Mesenchymal stem cell (in vitro differentiated cells and primary cell): ENCODE measurements at regions not wholly inside any gene's neighbourhood (a gene's known extent, or its start where the extent isn't known, plus 50 kb on each side); places are given as distances from the start of the nearest gene placed in this dataset.

Experiments used
- DNase-seq: peaks from one replicate; pipeline ENCODE4 v3.0.0-alpha.2; 2013
- H2AFZ ChIP-seq: one replicate; pipeline ENCODE4 v1.6.1; 2013; ENCODE audit warnings: low read depth, mild to moderate bottlenecking, control low read depth, inconsistent platforms, low read length, moderate library complexity
- H2AK5ac ChIP-seq: 2 replicates; pipeline ENCODE4 v1.6.1; 2013; ENCODE audit warnings: low read length, moderate library complexity, mild to moderate bottlenecking, inconsistent platforms; ENCODE audit not compliant: severe bottlenecking
- H2BK120ac ChIP-seq: one replicate; pipeline ENCODE4 v1.6.1; 2013; ENCODE audit warnings: low read depth, mild to moderate bottlenecking, inconsistent platforms, low read length, moderate library complexity
- H2BK12ac ChIP-seq, 2 experiments: one replicate each; pipeline ENCODE4 v1.6.1; 2013; ENCODE audit warnings: inconsistent platforms in 2 of 2, low read length in 2 of 2, mild to moderate bottlenecking in 2 of 2, moderate library complexity in 2 of 2, control low read depth in 1 of 2
- H2BK15ac ChIP-seq: one replicate; pipeline ENCODE4 v1.6.1; 2013; ENCODE audit warnings: mild to moderate bottlenecking, low read depth, inconsistent platforms; ENCODE audit not compliant: poor library complexity, severe bottlenecking
- H2BK5ac ChIP-seq: 2 replicates; pipeline ENCODE4 v1.6.1; 2013; ENCODE audit warnings: low read depth, mild to moderate bottlenecking, low read length, control low read depth, inconsistent platforms; ENCODE audit not compliant: poor library complexity, severe bottlenecking
- H3K14ac ChIP-seq, 2 experiments: one replicate each; pipeline ENCODE4 v1.6.1; 2013; ENCODE audit warnings: inconsistent platforms in 2 of 2, low read length in 2 of 2, control low read depth in 1 of 2, mild to moderate bottlenecking in 1 of 2, moderate library complexity in 1 of 2
- H3K18ac ChIP-seq, 2 experiments: one replicate each; pipeline ENCODE4 v1.6.1; 2013; ENCODE audit warnings: inconsistent platforms in 2 of 2, low read length in 2 of 2, control low read depth in 1 of 2, low read depth in 1 of 2, mild to moderate bottlenecking in 1 of 2
- H3K23ac ChIP-seq, 2 experiments: one replicate each; pipeline ENCODE4 v1.6.1; 2013; ENCODE audit warnings: inconsistent platforms in 2 of 2, low read length in 2 of 2, mild to moderate bottlenecking in 2 of 2, moderate library complexity in 2 of 2, control low read depth in 1 of 2
- H3K27ac ChIP-seq: 2 replicates; pipeline ENCODE4 v1.5.1; 2013; ENCODE audit warnings: mild to moderate bottlenecking, moderate library complexity, low read length, control low read depth, inconsistent platforms; ENCODE audit not compliant: poor library complexity, severe bottlenecking
- H3K27me3 ChIP-seq, 2 experiments: 2 replicates each; pipeline versions ENCODE4 v1.6.1 to v1.7.0; 2013; ENCODE audit warnings: low read length in 2 of 2, mild to moderate bottlenecking in 2 of 2, moderate library complexity in 2 of 2, control low read depth in 1 of 2, inconsistent platforms in 1 of 2; ENCODE audit not compliant: control insufficient read depth in 1 of 2, insufficient read depth in 1 of 2
- H3K36me3 ChIP-seq, 2 experiments: 2 replicates each; pipeline versions ENCODE4 v1.6.1 to v1.7.0; 2013; ENCODE audit warnings: low read length in 2 of 2, control low read depth in 1 of 2, inconsistent platforms in 1 of 2, low read depth in 1 of 2, mild to moderate bottlenecking in 1 of 2; ENCODE audit not compliant: insufficient read depth in 2 of 2, control insufficient read depth in 1 of 2
- H3K4ac ChIP-seq, 2 experiments: one replicate each; pipeline ENCODE4 v1.6.1; 2013; ENCODE audit warnings: inconsistent platforms in 2 of 2, low read length in 2 of 2, mild to moderate bottlenecking in 2 of 2, moderate library complexity in 2 of 2, control low read depth in 1 of 2, low read depth in 1 of 2
- H3K4me1 ChIP-seq: 2 replicates; pipeline ENCODE4 v1.6.1; 2013; ENCODE audit warnings: low read depth, low read length, control low read depth; ENCODE audit not compliant: control insufficient read depth, insufficient read depth
- H3K4me2 ChIP-seq: 2 replicates; pipeline ENCODE4 v1.6.1; 2013; ENCODE audit warnings: low read length, mild to moderate bottlenecking, inconsistent platforms; ENCODE audit not compliant: poor library complexity, severe bottlenecking
- H3K4me3 ChIP-seq, 2 experiments: 2 replicates each; pipeline versions ENCODE4 v1.5.1 to v1.7.0; 2013; ENCODE audit warnings: low read length in 2 of 2, mild to moderate bottlenecking in 2 of 2, control low read depth in 1 of 2, low read depth in 1 of 2; ENCODE audit not compliant: insufficient read depth in 1 of 2
- H3K79me1 ChIP-seq: replicated peaks from 2 replicates; pipeline ENCODE4 v1.6.1; 2013; ENCODE audit warnings: mild to moderate bottlenecking, control low read depth, low read length, inconsistent platforms; ENCODE audit not compliant: poor library complexity, severe bottlenecking
- H3K9ac ChIP-seq: 2 replicates; pipeline ENCODE4 v1.7.0; 2013; ENCODE audit warnings: mild to moderate bottlenecking, low read length, moderate library complexity
- H3K9me3 ChIP-seq: 2 replicates; pipeline ENCODE4 v1.7.0; 2013; ENCODE audit warnings: mild to moderate bottlenecking, low read length; ENCODE audit not compliant: control insufficient read depth
- H4K8ac ChIP-seq: one replicate; pipeline ENCODE4 v1.6.1; 2013; ENCODE audit warnings: inconsistent platforms, mild to moderate bottlenecking, low read length, moderate library complexity
- H4K91ac ChIP-seq: one replicate; pipeline ENCODE4 v1.6.1; 2013; ENCODE audit warnings: mild to moderate bottlenecking, low read length, inconsistent platforms
- WGBS: methylation state at CpG from one replicate; pipeline ENCODE4 v1.1.7; 2013; ENCODE audit warnings: mixed read lengths; 5-methylcytosine and 5-hydroxymethylcytosine counted together

GRCh38 chr11:115653926-115654325 lies 149.7 kb upstream of the CADM1 start:
- Histone ChIP-seq H2BK15ac (no peak overlapping the region), H3K4me1 (peaks cover 14% of the 10 kb centered on the region), H3K9ac (no peak overlapping the region), H3K4ac (no peak overlapping the region), H3K4me2 (no peak overlapping the region), H3K23ac (no peak overlapping the region), H3K27me3 (peaks cover 0 to 47% of the 10 kb centered on the region in 2 experiments), H3K9me3 (no peaks in the 10 kb centered on the region), H3K27ac (no peak overlapping the region), H3K4me3 (no peak overlapping the region), H4K91ac (no peak overlapping the region), H2BK5ac (no peak overlapping the region), H2BK120ac (no peak overlapping the region), H3K14ac (no peak overlapping the region), H3K36me3 (no peaks in the 10 kb centered on the region), H2AFZ (no peak overlapping the region), H4K8ac (no peak overlapping the region), H2BK12ac (no peak overlapping the region), H3K18ac (no peak overlapping the region), H3K79me1 (no peaks in the 10 kb centered on the region), H2AK5ac (peak overlapping the region; percentile 40)
- no peak for DNase-seq
- 78% methylated on average over 13 of the region's 13 CpGs for WGBS

GRCh38 chr11:115653076-115653475 lies 148.9 kb upstream of the CADM1 start:
- Histone ChIP-seq H4K91ac (peak overlapping the region; percentile 28), H3K14ac (no peak overlapping the region), H2AK5ac (peak overlapping the region; percentile 36), H3K4ac (no peak overlapping the region), H3K27ac (no peak overlapping the region), H3K23ac (no peak overlapping the region), H2BK5ac (no peak overlapping the region), H3K9ac (no peak overlapping the region), H2AFZ (no peak overlapping the region), H3K18ac (no peak overlapping the region), H2BK120ac (no peak overlapping the region), H3K36me3 (no peaks in the 10 kb centered on the region), H4K8ac (no peak overlapping the region), H3K27me3 (peaks cover 0 to 44% of the 10 kb centered on the region in 2 experiments), H3K4me1 (peaks cover 10% of the 10 kb centered on the region), H3K9me3 (no peaks in the 10 kb centered on the region), H3K4me2 (no peak overlapping the region), H2BK12ac (no peak overlapping the region), H2BK15ac (peak overlapping the region; percentile 48), H3K4me3 (no peak overlapping the region), H3K79me1 (no peaks in the 10 kb centered on the region)
- WGBS = 50% methylated on average over 1 of the region's 1 CpG
- DNase-seq = no peak

- WGBS = 62% methylated on average over 8 of the region's 8 CpGs
- no peak overlapping the region for H2BK15ac ChIP-seq
- H2AK5ac ChIP-seq = no peak overlapping the region
Observed at GRCh38 chr11:115652496-115652895, 148.3 kb upstream of the CADM1 start.

GRCh38 chr11:115652094-115652493 lies 147.9 kb upstream of the CADM1 start:
- Histone ChIP-seq H3K79me1 (no peaks in the 10 kb centered on the region), H3K27me3 (peaks cover 0 to 41% of the 10 kb centered on the region in 2 experiments), H4K91ac (no peak overlapping the region), H3K23ac (no peak overlapping the region), H2AFZ (no peak overlapping the region), H3K4me1 (peaks cover 8% of the 10 kb centered on the region), H3K4ac (no peak overlapping the region), H2BK5ac (no peak overlapping the region), H2BK120ac (no peak overlapping the region), H3K9me3 (no peaks in the 10 kb centered on the region), H3K36me3 (no peaks in the 10 kb centered on the region), H3K18ac (no peak overlapping the region), H2BK15ac (no peak overlapping the region), H3K27ac (no peak overlapping the region), H3K9ac (no peak overlapping the region), H2AK5ac (peak overlapping the region; percentile 43), H3K4me2 (no peak overlapping the region), H2BK12ac (no peak overlapping the region), H4K8ac (no peak overlapping the region), H3K4me3 (no peak overlapping the region), H3K14ac (no peak overlapping the region)
- WGBS = 23% methylated on average over 1 of the region's 1 CpG
- DNase-seq = no peak

More at GRCh38 chr11:115652496-115652895, 148.3 kb upstream of the CADM1 start:
- Histone ChIP-seq H3K4me3 (no peak overlapping the region), H3K4me1 (peaks cover 8% of the 10 kb centered on the region), H3K27ac (no peak overlapping the region), H3K4me2 (no peak overlapping the region), H3K79me1 (no peaks in the 10 kb centered on the region), H2BK120ac (no peak overlapping the region), H3K27me3 (peaks cover 0 to 43% of the 10 kb centered on the region in 2 experiments), H3K4ac (no peak overlapping the region), H2BK12ac (no peak overlapping the region), H3K23ac (no peak overlapping the region), H3K9me3 (no peaks in the 10 kb centered on the region), H3K36me3 (no peaks in the 10 kb centered on the region), H4K8ac (no peak overlapping the region), H2BK5ac (no peak overlapping the region), H3K18ac (no peak overlapping the region), H2AFZ (no peak overlapping the region), H3K9ac (no peak overlapping the region), H4K91ac (no peak overlapping the region), H3K14ac (no peak overlapping the region)
- DNase-seq = no peak
